Stimulated activated naive B cell treated with anti-CD40 and anti-IgM and Interleukin-4, amounts not matched to agents 10 μg/mL and 1 μg/mL and 100 μg/mL, for 72 hours (primary cell): ENCODE measurements at regions not wholly inside any gene's neighbourhood (a gene's known extent, or its start where the extent isn't known, plus 50 kb on each side); places are given as distances from the start of the nearest gene placed in this dataset.
"Not testable (repeated sequence)": the region's sequence is repeated elsewhere in the genome, so short reads cannot be mapped to it uniquely, and the experiment has no call there.

Experiments
- ATAC-seq, 2 donors: fragments of 150-1000 bp; cut with Tn5 transposase; replicated peaks; 2 replicates each; pipeline ENCODE4 v1.10.0; 2021; ENCODE audit warnings: moderate library complexity in 1 of 2
- DNase-seq: peaks from one replicate; pipeline ENCODE4 v3.0.0; 2021
- H3K27ac Mint-ChIP-seq: one replicate; pipeline ENCODE4 v1.8.0; 2022; ENCODE audit warnings: mild to moderate bottlenecking, mixed read lengths
- H3K27me3 Mint-ChIP-seq, 2 donors: one replicate each; pipeline ENCODE4 v1.8.0; 2022; ENCODE audit warnings: mixed read lengths in 2 of 2
- H3K36me3 Mint-ChIP-seq, 2 donors: one replicate each; pipeline ENCODE4 v1.8.0; 2022; ENCODE audit warnings: mixed read lengths in 2 of 2, mild to moderate bottlenecking in 1 of 2
- H3K4me1 Mint-ChIP-seq, 2 donors: one replicate each; pipeline ENCODE4 v1.8.0; 2022; ENCODE audit warnings: mixed read lengths in 2 of 2, mild to moderate bottlenecking in 1 of 2
- H3K4me3 Mint-ChIP-seq, 2 donors: one replicate each; pipeline ENCODE4 v1.8.0; 2022; ENCODE audit warnings: mild to moderate bottlenecking in 2 of 2, mixed read lengths in 2 of 2, moderate library complexity in 1 of 2
- H3K9me3 Mint-ChIP-seq, 2 donors: one replicate each; pipeline ENCODE4 v1.8.0; 2022; ENCODE audit warnings: mixed read lengths in 2 of 2, mild to moderate bottlenecking in 1 of 2

DNA sequence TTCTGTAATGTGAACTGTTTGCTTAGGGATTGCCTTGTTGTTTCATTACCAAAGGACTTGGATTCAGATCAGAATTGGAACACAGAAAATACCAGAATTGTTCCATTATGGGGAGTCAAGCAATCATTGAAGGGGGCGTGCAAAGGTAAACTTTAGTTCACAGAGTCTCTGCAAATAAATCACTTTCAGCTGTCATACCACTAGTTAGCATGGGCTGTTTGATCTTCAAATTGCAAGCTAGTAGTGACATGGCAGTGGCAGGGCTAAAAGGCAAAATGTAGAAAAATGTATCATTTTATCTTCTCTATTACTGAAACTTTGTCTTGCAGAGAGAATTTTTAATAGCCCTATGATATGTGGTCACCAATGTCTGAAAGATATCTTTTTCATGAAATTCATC is 483.2 kb upstream of the NRSN1 start:
- Mint-ChIP-seq H3K27me3 (no peaks in the 10 kb centered on the region), H3K27ac (no peak overlapping the region), H3K4me3 (no peak overlapping the region), H3K9me3 (no peaks in the 10 kb centered on the region), H3K36me3 (no peaks in the 10 kb centered on the region), H3K4me1 (no peaks in the 10 kb centered on the region)
- ATAC-seq (no peak), DNase-seq (no peak)

DNA sequence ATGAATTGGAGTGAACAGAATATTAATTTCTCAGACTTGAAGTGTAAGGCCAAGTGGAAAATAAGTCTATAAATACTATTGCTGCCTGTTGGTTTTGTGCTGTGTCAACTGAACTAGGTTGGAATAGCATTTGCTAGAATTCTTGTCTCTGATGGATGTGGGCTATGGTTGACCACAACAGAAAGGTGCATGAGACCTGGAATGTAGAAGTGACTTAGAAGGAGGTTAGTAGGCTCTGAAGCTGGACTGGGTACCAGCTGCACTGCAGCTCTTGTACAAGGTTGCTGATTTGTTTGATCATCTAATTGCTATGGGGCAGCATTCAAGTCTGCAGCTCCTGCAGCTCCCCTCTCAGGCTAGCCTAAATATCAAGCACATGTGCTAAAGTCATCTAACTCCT is 479.0 kb upstream of the NRSN1 start:
- Mint-ChIP-seq H3K36me3 (no peaks in the 10 kb centered on the region), H3K9me3 (no peaks in the 10 kb centered on the region), H3K4me3 (no peak overlapping the region), H3K4me1 (no peaks in the 10 kb centered on the region), H3K27me3 (no peaks in the 10 kb centered on the region), H3K27ac (no peak overlapping the region)
- DNase-seq = no peak
- no peak for ATAC-seq

DNA sequence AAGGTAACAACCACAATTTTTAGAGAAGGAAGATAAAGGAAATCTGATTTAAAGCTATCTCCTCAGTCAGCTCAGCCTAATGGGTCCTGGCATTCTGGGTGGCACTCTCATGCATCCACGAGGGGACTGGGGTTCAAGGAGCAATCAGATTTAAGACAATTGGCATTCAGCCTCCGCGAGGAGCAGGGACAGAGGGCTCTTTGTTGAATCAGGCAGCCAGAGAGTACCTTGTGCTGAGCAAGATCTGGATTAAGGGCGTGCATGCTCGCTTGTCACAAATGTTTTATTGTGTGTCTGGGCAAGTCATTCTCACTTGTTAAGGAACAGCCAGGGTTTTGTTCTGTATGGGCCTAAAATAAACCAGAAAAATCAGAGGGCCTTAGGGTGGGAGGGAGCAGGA is 475.3 kb upstream of the NRSN1 start:
- DNase-seq (no peak), ATAC-seq (no peak)
- no peak overlapping the region for H3K27ac Mint-ChIP-seq
- no peak overlapping the region for H3K4me3 Mint-ChIP-seq
- H3K27me3 Mint-ChIP-seq = no peaks in the 10 kb centered on the region
- H3K4me1 Mint-ChIP-seq = no peaks in the 10 kb centered on the region
- no peaks in the 10 kb centered on the region for H3K36me3 Mint-ChIP-seq
- H3K9me3 Mint-ChIP-seq = no peaks in the 10 kb centered on the region

DNA sequence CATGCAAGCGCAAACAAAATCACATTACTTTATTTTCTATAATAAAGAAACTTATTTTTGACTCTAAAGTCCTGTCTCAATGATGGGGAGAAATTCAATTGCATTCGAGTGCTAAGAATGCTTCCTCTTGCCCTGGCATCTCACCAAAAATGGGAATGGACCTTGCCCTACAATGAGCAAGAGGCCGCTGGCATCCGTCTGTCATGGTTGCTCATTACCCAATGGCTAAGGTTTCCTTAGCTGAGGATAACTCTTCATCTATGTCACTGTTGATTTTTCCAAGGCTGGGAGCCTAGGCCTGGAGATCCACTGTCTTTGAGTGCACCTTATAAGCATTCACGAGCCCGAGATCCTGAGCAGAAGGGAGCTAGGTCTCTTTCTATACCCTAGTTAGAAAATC is 471.3 kb upstream of the NRSN1 start:
- ATAC-seq (no peak), DNase-seq (no peak)
- Mint-ChIP-seq H3K4me1 (no peaks in the 10 kb centered on the region), H3K4me3 (no peak overlapping the region), H3K27me3 (no peaks in the 10 kb centered on the region), H3K9me3 (no peaks in the 10 kb centered on the region), H3K27ac (no peak overlapping the region), H3K36me3 (no peaks in the 10 kb centered on the region)

DNA sequence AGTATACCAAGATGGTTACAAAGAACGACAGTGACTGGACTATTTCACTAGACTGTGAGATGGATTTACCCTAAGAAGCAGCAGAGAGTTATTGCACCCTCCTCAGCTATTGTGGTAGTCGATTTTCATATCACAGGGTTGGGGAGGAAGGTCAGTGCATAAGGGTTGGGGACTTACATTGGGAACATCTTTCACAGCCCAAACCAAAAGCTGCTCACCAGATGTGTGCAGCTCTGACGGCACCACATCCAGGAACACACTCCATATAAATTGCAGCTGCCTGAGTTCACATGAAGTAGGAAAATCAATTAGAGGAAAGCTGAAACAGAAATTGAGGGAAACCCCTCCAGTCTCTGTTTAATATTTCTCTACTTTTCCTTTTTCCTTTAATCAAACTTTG is 470.5 kb upstream of the NRSN1 start:
- Mint-ChIP-seq H3K4me1 (no peaks in the 10 kb centered on the region), H3K27ac (no peak overlapping the region), H3K27me3 (no peaks in the 10 kb centered on the region), H3K4me3 (no peak overlapping the region), H3K9me3 (no peaks in the 10 kb centered on the region), H3K36me3 (no peaks in the 10 kb centered on the region)
- ATAC-seq = no peak
- no peak for DNase-seq

DNA sequence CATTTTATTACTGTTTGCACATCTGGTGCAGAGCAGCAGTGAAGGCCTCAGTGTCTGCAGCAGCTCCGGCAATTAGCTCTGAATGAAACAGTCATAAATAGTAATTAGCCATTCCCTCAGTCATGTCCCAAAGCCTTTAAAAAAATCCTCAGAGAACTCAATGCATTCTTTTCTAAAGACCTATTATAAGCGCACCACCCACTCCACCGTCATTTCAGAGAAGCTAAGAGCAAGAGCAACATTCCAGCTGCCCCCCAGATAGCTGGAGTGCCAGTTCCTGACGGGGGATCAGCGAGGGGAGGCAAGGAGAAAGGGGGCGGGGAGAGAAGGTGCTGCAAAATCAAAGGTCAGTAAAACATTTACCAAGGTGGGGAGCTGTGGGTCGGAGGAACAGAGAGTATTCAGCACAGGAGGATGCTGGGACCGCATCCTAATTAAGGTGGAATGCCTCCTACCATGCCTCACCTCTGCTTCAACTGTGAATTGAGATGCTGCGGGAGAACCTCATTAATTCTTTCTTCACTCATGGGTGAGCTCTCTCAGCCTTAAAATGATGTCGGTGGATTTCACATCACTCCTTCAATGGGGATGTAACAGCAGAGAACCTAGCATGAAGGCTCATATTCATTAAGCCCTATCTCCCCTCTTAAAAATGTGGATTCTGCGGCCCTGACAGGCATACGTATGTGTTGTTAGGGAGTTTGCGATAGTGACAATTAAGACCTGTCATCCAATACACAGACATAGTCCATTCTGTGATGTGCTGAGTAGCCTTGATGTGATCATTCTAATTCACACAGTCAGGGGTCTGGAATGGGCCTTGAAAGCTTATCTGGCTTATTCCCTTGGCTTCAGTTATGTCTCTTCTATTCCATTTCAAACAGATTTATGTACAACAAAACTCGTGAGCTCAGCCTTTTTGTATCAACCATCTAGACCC is 469.5 kb upstream of the NRSN1 start:
- Mint-ChIP-seq H3K4me1 (no peaks in the 10 kb centered on the region), H3K27ac (no peak overlapping the region), H3K9me3 (no peaks in the 10 kb centered on the region), H3K27me3 (no peaks in the 10 kb centered on the region), H3K36me3 (no peaks in the 10 kb centered on the region), H3K4me3 (no peak overlapping the region)
- ATAC-seq = no peak
- DNase-seq = no peak

DNA sequence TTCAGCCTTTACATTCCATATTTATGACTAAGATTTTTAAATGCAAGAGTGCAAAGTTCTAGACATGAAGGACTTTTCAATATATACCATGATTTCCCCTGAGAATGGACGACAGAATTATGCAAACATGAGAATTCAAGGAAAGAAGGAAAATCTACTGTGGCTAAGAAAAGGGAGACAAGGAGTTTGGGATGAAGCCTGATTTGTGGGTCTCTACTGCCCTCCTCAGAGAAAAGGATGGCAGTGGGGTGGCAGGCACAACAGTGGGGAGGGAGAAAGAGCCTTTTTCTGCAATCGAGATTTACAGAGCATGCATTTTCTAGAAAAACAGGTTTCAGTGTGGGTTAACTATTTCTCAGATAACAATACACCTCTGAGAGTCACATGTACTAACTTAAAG is 466.9 kb upstream of the NRSN1 start:
- ATAC-seq = no peak
- no peaks in the 10 kb centered on the region for H3K27me3 Mint-ChIP-seq
- no peaks in the 10 kb centered on the region for H3K9me3 Mint-ChIP-seq
- DNase-seq = no peak
- H3K4me1 Mint-ChIP-seq = no peaks in the 10 kb centered on the region
- H3K27ac Mint-ChIP-seq = no peak overlapping the region
- no peaks in the 10 kb centered on the region for H3K36me3 Mint-ChIP-seq
- no peak overlapping the region for H3K4me3 Mint-ChIP-seq

DNA sequence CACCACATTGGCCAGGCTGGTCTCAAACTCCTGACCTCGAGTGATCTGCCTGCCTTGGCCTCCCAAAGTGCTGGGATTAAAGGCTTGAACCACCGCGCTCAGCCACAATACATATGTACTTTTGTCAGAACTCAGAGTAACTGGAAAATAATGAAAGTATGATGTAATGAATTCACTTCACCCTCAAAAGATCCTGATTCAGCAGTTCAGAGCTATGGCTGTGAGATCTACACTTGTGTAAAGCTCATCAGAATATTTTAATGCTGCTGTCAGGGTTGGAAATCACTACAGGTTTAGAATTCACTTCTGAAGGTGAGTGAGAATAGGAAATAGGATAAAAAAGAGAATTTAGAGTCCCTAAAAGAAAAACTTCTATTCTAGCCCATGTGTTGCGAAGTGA is 464.5 kb upstream of the NRSN1 start:
- Mint-ChIP-seq H3K27me3 (no peaks in the 10 kb centered on the region), H3K9me3 (no peaks in the 10 kb centered on the region), H3K36me3 (no peaks in the 10 kb centered on the region), H3K27ac (no peak overlapping the region), H3K4me1 (no peaks in the 10 kb centered on the region), H3K4me3 (no peak overlapping the region)
- DNase-seq (no peak), ATAC-seq (no peak)

DNA sequence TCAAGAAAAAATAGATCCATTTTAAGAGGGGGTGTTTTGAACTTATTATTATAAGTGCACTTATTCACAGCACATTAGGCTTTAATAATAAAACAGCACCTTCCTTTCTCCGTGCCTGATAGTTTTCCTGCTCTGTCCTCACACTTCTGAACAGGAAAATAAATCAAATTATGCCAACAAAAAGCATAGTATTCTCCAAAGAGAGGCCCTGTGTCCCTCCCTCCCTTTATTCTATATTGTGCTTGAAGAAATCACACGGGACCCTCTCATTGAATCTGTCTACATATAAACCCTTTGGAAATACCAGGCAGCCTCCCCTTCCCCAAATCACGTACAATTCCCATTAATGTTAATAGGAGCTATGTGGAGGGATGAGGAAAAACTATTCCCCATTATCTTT is 462.9 kb upstream of the NRSN1 start:
- Mint-ChIP-seq H3K9me3 (peaks cover 3% of the 10 kb centered on the region in 2 donors), H3K4me1 (no peaks in the 10 kb centered on the region), H3K27ac (no peak overlapping the region), H3K27me3 (no peaks in the 10 kb centered on the region), H3K4me3 (no peak overlapping the region), H3K36me3 (no peaks in the 10 kb centered on the region)
- DNase-seq = no peak
- no peak for ATAC-seq

DNA sequence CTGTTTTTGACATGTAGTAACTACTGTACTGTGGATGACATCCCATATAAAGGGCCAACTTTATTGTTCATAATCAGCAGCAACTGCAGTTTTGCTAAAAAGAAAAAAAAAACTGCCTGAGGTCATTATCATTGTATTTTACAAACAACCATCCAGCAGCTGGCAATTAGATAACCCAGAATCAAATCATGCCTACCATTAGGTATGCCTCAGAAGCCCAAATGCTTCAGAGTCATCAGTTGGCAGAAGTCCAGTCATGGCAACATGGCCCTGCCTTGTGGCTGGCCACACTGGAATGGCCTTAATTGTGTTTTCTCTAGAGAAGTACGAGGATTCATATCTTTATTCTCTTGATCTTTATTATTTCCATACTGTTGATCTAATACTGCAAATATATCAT is 462.4 kb upstream of the NRSN1 start:
- DNase-seq (no peak), ATAC-seq (no peak)
- Mint-ChIP-seq H3K4me1 (no peaks in the 10 kb centered on the region), H3K9me3 (peaks cover 3% of the 10 kb centered on the region in 2 donors), H3K27ac (no peak overlapping the region), H3K27me3 (no peaks in the 10 kb centered on the region), H3K36me3 (no peaks in the 10 kb centered on the region), H3K4me3 (no peak overlapping the region)

DNA sequence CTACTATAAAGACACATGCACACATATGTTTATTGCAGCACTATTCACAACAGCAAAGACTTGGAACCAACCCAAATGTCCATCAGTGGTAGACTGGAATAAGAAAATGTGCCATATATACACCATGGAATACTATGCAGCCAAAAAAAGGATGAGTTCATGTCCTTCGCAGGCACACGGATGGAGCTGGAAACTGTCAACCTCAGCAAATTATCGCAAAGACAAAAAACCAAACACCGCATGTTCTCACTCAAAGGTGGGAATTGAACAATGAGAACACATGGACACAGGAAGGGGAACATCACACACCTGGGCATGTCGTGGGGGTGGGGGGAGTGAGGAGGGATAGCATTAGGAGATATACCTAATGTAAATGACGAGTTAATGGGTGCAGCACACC is 460.1 kb upstream of the NRSN1 start:
- ATAC-seq, H3K27me3 Mint-ChIP-seq, H3K4me3 Mint-ChIP-seq, H3K4me1 Mint-ChIP-seq, H3K27ac Mint-ChIP-seq, H3K36me3 Mint-ChIP-seq, DNase-seq: not testable (repeated sequence)
- peaks cover 12 to 18% of the 10 kb centered on the region in 2 donors for H3K9me3 Mint-ChIP-seq

DNA sequence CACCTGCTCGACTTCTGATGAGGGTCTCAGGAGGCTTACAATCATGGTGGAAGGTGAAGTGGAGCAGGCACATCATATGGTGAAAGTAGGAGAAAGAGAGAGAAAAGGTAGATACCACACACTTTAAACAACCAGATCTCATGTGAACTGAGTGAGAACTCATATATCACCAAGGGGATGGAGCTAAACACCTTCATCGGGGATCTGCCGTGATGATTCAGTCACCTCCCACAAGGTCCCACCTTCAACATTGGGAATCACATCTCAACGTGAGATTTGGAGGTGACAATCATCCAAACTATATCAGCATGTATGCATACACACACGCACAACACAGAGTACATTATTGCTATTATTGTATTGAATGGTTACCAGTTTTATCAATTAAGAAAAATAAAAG is 453.3 kb upstream of the NRSN1 start:
- no peaks in the 10 kb centered on the region for H3K27me3 Mint-ChIP-seq
- peaks cover 28 to 43% of the 10 kb centered on the region in 2 donors for H3K9me3 Mint-ChIP-seq
- no peak overlapping the region for H3K27ac Mint-ChIP-seq
- no peak for ATAC-seq
- no peak for DNase-seq
- H3K4me1 Mint-ChIP-seq = no peaks in the 10 kb centered on the region
- H3K36me3 Mint-ChIP-seq = no peaks in the 10 kb centered on the region
- no peak overlapping the region for H3K4me3 Mint-ChIP-seq

DNA sequence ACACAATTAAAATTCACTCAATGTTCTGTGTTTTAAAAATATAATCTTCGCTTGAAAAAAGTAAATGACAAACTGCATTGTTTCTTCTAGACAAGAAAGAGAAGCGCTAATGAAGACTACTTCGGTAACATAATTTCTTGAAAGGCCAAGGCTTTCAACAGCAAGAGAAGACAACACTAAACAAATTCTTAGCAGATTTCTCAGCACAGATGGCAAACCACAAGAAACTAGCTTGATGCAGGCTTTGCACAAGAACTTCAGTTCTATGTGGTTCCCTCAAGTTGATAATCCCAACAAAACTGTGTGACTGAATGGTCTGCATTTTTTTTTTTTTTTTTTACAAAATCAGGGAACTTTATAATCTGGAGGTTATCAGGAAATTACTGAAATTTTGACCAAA is 447.4 kb upstream of the NRSN1 start:
- Mint-ChIP-seq H3K4me1 (no peaks in the 10 kb centered on the region), H3K36me3 (no peaks in the 10 kb centered on the region), H3K9me3 (peaks cover 6 to 8% of the 10 kb centered on the region in 2 donors), H3K4me3 (no peak overlapping the region), H3K27me3 (no peaks in the 10 kb centered on the region), H3K27ac (no peak overlapping the region)
- DNase-seq = no peak
- no peak for ATAC-seq

DNA sequence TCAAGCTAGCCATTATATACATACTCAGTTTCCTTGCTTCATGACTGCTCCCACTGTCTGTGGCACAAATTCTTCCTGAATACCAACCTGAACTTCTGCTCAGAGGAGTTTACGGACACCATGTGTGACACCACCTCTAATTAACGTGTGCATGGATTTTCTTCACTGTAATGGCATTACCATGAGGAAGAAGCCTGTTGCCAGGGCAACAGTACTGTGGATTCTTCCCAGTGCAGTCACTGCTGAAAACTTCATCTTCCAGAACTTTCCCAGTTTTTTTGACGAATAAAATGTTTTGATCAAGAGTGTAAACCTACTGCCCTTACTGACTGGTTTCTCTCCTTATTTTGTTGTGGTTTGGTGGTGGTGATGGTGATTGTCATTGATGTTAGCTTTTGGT is 444.3 kb upstream of the NRSN1 start:
- Mint-ChIP-seq H3K27me3 (no peaks in the 10 kb centered on the region), H3K4me1 (no peaks in the 10 kb centered on the region), H3K36me3 (no peaks in the 10 kb centered on the region), H3K27ac (no peak overlapping the region), H3K4me3 (no peak overlapping the region), H3K9me3 (no peaks in the 10 kb centered on the region)
- ATAC-seq (no peak), DNase-seq (no peak)

DNA sequence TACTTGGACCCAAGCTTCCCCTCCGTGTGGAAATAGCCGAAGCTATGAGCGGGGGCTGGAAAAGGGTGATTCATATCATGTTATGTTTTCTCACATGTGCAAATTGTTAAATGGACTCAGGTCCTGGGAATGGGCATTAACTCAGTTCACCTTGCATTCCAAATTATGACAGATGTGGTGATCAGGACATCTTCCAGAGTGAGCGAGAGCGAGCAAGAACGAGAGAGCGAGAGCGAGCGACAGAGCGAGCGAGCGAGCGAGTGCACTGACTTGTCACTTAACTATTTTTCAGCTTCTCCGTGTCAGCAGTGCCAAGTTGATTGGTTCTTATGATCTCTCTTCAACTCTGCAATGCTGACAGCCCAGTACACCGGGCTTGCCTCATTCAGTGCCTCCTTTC is 437.4 kb upstream of the NRSN1 start:
- Mint-ChIP-seq H3K36me3 (no peaks in the 10 kb centered on the region), H3K27me3 (no peaks in the 10 kb centered on the region), H3K9me3 (peaks cover 0 to 1% of the 10 kb centered on the region in 2 donors), H3K4me1 (no peaks in the 10 kb centered on the region), H3K27ac (no peak overlapping the region), H3K4me3 (no peak overlapping the region)
- ATAC-seq (no peak), DNase-seq (no peak)
